GM12878 (cell line): ENCODE measurements at regions not wholly inside any gene's neighbourhood (a gene's known extent, or its start where the extent isn't known, plus 50 kb on each side); places are given as distances from the start of the nearest gene placed in this dataset.
A peak's percentile ranks its signal among the peaks of the same experiment; 100 is the strongest.

Experiments used
- ATAC-seq: fragments of 200-7000 bp; cut with Tn5 transposase; 3 replicates; pipeline ENCODE4 v1.9.1; 2020; ENCODE audit warnings: mild to moderate bottlenecking, moderate library complexity
- BruUV-seq: library from RNA; stranded (reverse); fragments of 400-500 nt; replicated peaks from 2 replicates; lab custom pipeline; 2021; lab: Mats Ljungman, UMichigan
- CTCF ChIA-PET: fragments of 300-600 bp; sonication (Branson Sonifier 250); formaldehyde crosslinking; extraction: SDS; loops from one replicate; lab custom pipeline; 2021; ENCODE audit warnings: inconsistent platforms; lab: Yijun Ruan, JAX
- POLR2A ChIA-PET: fragments of 350-600 bp; formaldehyde crosslinking; extraction: SDS; loops from one replicate; lab custom pipeline; 2021; ENCODE audit warnings: inconsistent platforms; lab: Charles Lee
- RAD21 ChIA-PET: fragments of 300-600 bp; sonication (Branson Sonifier 250); formaldehyde crosslinking; loops from one replicate; lab custom pipeline; 2023; ENCODE audit warnings: antibody characterized with exemption; ENCODE audit not compliant: unreplicated experiment; lab: Charles Lee
- SMC1A ChIA-PET: fragments of 300-600 bp; sonication (Branson Sonifier 250); formaldehyde crosslinking; loops from one replicate; lab custom pipeline; 2023; ENCODE audit not compliant: unreplicated experiment, uncharacterized antibody; lab: Charles Lee
- DNase-seq: peaks from one replicate; pipeline ENCODE4 v3.0.0-alpha.2; 2011; ENCODE audit warnings: low read depth, low spot score
- FAIRE-seq: peaks from 3 replicates; lab custom pipeline; 2011; peaks lifted over from hg19 to GRCh38; lab: Jason Lieb, UNC
- H2AFZ ChIP-seq: 2 replicates; pipeline ENCODE4 v1.6.0; 2011; ENCODE audit warnings: low read depth, low read length, control low read depth; ENCODE audit not compliant: control insufficient read depth
- H3K27ac ChIP-seq: 2 replicates; pipeline ENCODE4 v1.5.1; 2011; ENCODE audit warnings: control low read depth; ENCODE audit not compliant: control insufficient read depth, insufficient read depth
- H3K27me3 ChIP-seq, 2 experiments: replicated peaks in 1 of 2; 2 replicates each; pipeline versions ENCODE4 v1.6.0 to v1.6.1; 2011; ENCODE audit warnings: low read length in 1 of 2; ENCODE audit not compliant: control insufficient read depth in 2 of 2, insufficient read depth in 2 of 2
- H3K36me3 ChIP-seq, 2 experiments: 2 replicates each; pipeline ENCODE4 v1.5.1; 2011; ENCODE audit warnings: low read length in 1 of 2; ENCODE audit not compliant: control insufficient read depth in 2 of 2, insufficient read depth in 2 of 2
- H3K4me1 ChIP-seq: 2 replicates; pipeline ENCODE4 v1.6.1; 2011; ENCODE audit warnings: mild to moderate bottlenecking, low read length, moderate library complexity, mixed read lengths; ENCODE audit not compliant: control insufficient read depth, insufficient read depth
- H3K4me2 ChIP-seq: 2 replicates; pipeline ENCODE4 v1.6.0; 2011; ENCODE audit warnings: control low read depth; ENCODE audit not compliant: control insufficient read depth, insufficient read depth
- H3K4me3 ChIP-seq: fragments of 200-600 bp; sonication (generic); 2 replicates; pipeline ENCODE4 v1.5.1; 2016
- H3K79me2 ChIP-seq: 2 replicates; pipeline ENCODE4 v1.6.0; 2011; ENCODE audit warnings: low read length; ENCODE audit not compliant: control insufficient read depth, insufficient read depth
- H3K9ac ChIP-seq: 2 replicates; pipeline ENCODE4 v1.8.0; 2011; ENCODE audit warnings: low read length, control low read depth, mixed read lengths; ENCODE audit not compliant: control insufficient read depth, insufficient read depth
- H3K9me3 ChIP-seq: replicated peaks from 3 replicates; pipeline ENCODE4 v1.5.1; 2011; ENCODE audit warnings: mild to moderate bottlenecking, low read length; ENCODE audit not compliant: control insufficient read depth, insufficient read depth
- H4K20me1 ChIP-seq: 2 replicates; pipeline ENCODE4 v1.6.0; 2011; ENCODE audit not compliant: control insufficient read depth, insufficient read depth
- DPF2 ChIP-seq: fragments of 450-650 bp; IDR thresholded peaks from 2 replicates; pipeline ENCODE4 v1.6.1; 2017; ENCODE audit warnings: mild to moderate bottlenecking
- ETV6 ChIP-seq, 2 experiments: fragments of 450-650 bp in 1 of 2; IDR thresholded peaks in 1 of 2; conservative IDR thresholded peaks in 1 of 2; 2 replicates each; pipeline ENCODE4 v1.6.1; 2014; ENCODE audit warnings: antibody characterized with exemption in 1 of 2, borderline replicate concordance in 1 of 2, low read depth in 1 of 2, mild to moderate bottlenecking in 1 of 2, moderate library complexity in 1 of 2
- MEF2A ChIP-seq: IDR thresholded peaks from 2 replicates; pipeline ENCODE4 v1.6.1; 2011; ENCODE audit warnings: low read depth, mild to moderate bottlenecking, low read length, moderate library complexity; ENCODE audit not compliant: insufficient read depth
- MTA2 ChIP-seq: fragments of 450-650 bp; IDR thresholded peaks from 2 replicates; pipeline ENCODE4 v1.6.1; 2016; ENCODE audit warnings: low read depth, mild to moderate bottlenecking, moderate library complexity
- SPI1 ChIP-seq: IDR thresholded peaks from 2 replicates; pipeline ENCODE4 v1.6.1; 2011; ENCODE audit warnings: low read depth, mild to moderate bottlenecking, low read length, moderate library complexity, borderline replicate concordance; ENCODE audit not compliant: insufficient read depth
- WGBS: methylation state at CpG from one replicate; pipeline ENCODE4 v1.1.6; 2016; ENCODE audit warnings: low lambda C conversion rate; ENCODE audit not compliant: insufficient replicate concordance, insufficient coverage; ENCODE audit errors: missing lambda C conversion rate; 5-methylcytosine and 5-hydroxymethylcytosine counted together
- in situ Hi-C: fragments of 300-500 bp; cut with MboI; formaldehyde crosslinking; loops from 9 replicates; pipeline ENCODE4 v1.14.3; 2018; ENCODE audit warnings: mixed read lengths
- intact Hi-C: fragments of 100-400 bp; cut with micrococcal nuclease; formaldehyde crosslinking; loops from one replicate; pipeline ENCODE4 v1.14.2; 2022; ENCODE audit not compliant: unreplicated experiment
- TF ChIP-seq, protein P1 (sequence below): IDR thresholded peaks from 2 replicates; pipeline ENCODE4 v1.6.1; 2012; ENCODE audit warnings: low read length, inconsistent platforms

DNA sequence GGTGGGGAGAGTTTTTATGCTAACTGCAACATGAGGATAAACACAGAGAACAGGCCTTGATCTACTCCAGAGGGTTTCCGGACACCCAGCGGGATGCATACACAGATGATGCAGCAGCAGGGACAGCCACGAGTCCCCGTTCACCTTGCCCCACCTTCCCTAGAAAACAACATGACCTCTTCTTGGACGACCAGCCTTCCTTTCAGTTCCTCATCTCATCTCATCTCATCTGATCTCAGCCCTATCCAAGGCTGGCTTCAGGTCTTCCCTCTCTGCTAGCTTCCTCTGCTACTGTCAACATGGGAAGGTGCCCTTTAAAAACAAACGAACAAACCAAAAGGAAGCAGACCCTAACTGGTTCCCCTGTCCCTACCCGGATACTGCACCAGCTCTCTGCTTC lies 1356.2 kb downstream of the TBC1D22A start:
- 28% methylated on average over 7 of the region's 7 CpGs for WGBS
- Histone ChIP-seq H3K36me3 (no peaks in the 10 kb centered on the region), H2AFZ (no peak overlapping the region), H3K27me3 (no peaks in the 10 kb centered on the region), H3K4me2 (no peak overlapping the region; the same call in 1 of the 2 replicates), H3K9ac (no peak overlapping the region), H3K4me1 (0 out of 2 replicates have a peak, but pooled peaks cover 6% of the 10 kb centered on the region), H4K20me1 (no peaks in the 10 kb centered on the region), H3K79me2 (no peaks in the 10 kb centered on the region), H3K4me3 (no peak overlapping the region), H3K27ac (no peak overlapping the region), H3K9me3 (no peaks in the 10 kb centered on the region)
- POLR2A ChIA-PET, result no interaction called here
- BruUV-seq, result no TSS peak
- TF ChIP-seq, protein P1, sequence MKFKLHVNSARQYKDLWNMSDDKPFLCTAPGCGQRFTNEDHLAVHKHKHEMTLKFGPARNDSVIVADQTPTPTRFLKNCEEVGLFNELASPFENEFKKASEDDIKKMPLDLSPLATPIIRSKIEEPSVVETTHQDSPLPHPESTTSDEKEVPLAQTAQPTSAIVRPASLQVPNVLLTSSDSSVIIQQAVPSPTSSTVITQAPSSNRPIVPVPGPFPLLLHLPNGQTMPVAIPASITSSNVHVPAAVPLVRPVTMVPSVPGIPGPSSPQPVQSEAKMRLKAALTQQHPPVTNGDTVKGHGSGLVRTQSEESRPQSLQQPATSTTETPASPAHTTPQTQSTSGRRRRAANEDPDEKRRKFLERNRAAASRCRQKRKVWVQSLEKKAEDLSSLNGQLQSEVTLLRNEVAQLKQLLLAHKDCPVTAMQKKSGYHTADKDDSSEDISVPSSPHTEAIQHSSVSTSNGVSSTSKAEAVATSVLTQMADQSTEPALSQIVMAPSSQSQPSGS, result no peak
- TF ChIP-seq MTA2 (no peak), ETV6 (conservative IDR thresholded peaks at IDR 0.05 in 1 of 2, IDR thresholded peaks at IDR 0.05 in 1 of 2; ENCODE audit: borderline replicate concordance in 1 of 2, low read depth in 1 of 2) (no peak), SPI1 (peak; percentile 71)
- intact Hi-C loops, result no loop called here
- in situ Hi-C loops, result no loop called here
- SMC1A ChIA-PET, result interaction anchor here (1.1 kb wide), 1 partner anchor 10 kb away, joined by 3 read pairs; no protein-coding TSS in a partner anchor
- CTCF ChIA-PET, result no interaction called here
- DNase-seq (no peak), FAIRE-seq (no peak), ATAC-seq (peak; percentile 45; the same call in 2 of the 3 replicates)
- RAD21 ChIA-PET, result no interaction called here

DNA sequence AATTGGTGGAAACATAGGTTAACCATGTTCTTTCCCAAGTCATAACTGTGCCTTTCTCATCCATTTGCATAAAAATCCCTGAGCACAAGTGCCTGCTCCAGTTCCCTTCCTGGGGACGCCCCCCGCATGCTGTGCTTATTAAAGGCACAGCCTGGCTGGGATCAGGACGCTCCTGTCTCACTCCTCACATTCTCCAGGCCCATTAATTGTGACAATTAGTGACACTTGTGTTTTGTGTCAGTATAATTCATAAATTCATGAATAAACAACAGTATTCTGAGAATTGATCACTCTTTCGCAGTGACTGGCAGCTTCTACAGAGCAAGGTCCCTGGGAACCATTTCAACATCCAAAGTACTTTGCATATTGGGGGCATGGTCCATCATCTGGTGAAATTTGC lies 1354.4 kb downstream of the TBC1D22A start:
- intact Hi-C loops, result no loop called here
- POLR2A ChIA-PET, result no interaction called here

More for the DNA sequence above, 1354.4 kb downstream of the TBC1D22A start:
- no peaks in the 10 kb centered on the region; the same call in 2 of the 3 replicates for H3K9me3 ChIP-seq
- BruUV-seq, result no TSS peak
- ChIA-PET RAD21 (no interaction called here), SMC1A (no interaction called here), CTCF (interaction anchor here (1.0 kb wide), 1 partner anchor 285 kb away, joined by 3 read pairs; no protein-coding TSS in a partner anchor)
- no peaks in the 10 kb centered on the region for H4K20me1 ChIP-seq
- 54% methylated on average over 4 of the region's 4 CpGs for WGBS
- ATAC-seq, result no peak
- H3K27me3 ChIP-seq, result no peaks in the 10 kb centered on the region
- peaks cover 11% of the 10 kb centered on the region; the same call in 1 of the 2 replicates for H3K4me1 ChIP-seq
- no peaks in the 10 kb centered on the region for H3K79me2 ChIP-seq
- DNase-seq, result no peak
- no peak overlapping the region for H3K4me3 ChIP-seq
- H3K4me2 ChIP-seq, result no peak overlapping the region
- TF ChIP-seq DPF2 (no peak), MEF2A (no peak)
- no peaks in the 10 kb centered on the region for H3K36me3 ChIP-seq
- FAIRE-seq, result no peak
- H3K27ac ChIP-seq, result no peak overlapping the region
- in situ Hi-C loops, result no loop called here
- H2AFZ ChIP-seq, result no peak overlapping the region
- H3K9ac ChIP-seq, result no peak overlapping the region
